HG02763 (cell line): ENCODE measurements at regions not wholly inside any gene's neighbourhood (a gene's known extent, or its start where the extent isn't known, plus 50 kb on each side); places are given as distances from the start of the nearest gene placed in this dataset.
A peak's percentile ranks its signal among the peaks of the same experiment; 100 is the strongest.

Experiments
- ATAC-seq: cut with Tn5 transposase; IDR thresholded peaks from one replicate; pipeline ENCODE4 v1.9.1; 2021; ENCODE audit warnings: mild to moderate bottlenecking, moderate library complexity; ENCODE audit not compliant: unreplicated experiment

- no peak for ATAC-seq
Measured at GRCh38 chr12:93100610-93101009, 171.5 kb upstream of the EEA1 start.

GRCh38 chr12:93101367-93101766, 172.3 kb upstream of the EEA1 start:
- no peak for ATAC-seq

GRCh38 chr12:93102312-93102711, 173.2 kb upstream of the EEA1 start:
- no peak for ATAC-seq

GRCh38 chr12:93102744-93103143, 173.6 kb upstream of the EEA1 start:
- no peak for ATAC-seq

- ATAC-seq: no peak
Measured at GRCh38 chr12:93103154-93103553, 174.1 kb upstream of the EEA1 start.

- ATAC-seq: no peak
Measured at GRCh38 chr12:93104535-93104934, 175.4 kb upstream of the EEA1 start.

GRCh38 chr12:93106910-93107309, 177.8 kb upstream of the EEA1 start:
- ATAC-seq: no peak

GRCh38 chr12:93107514-93108312, 178.6 kb upstream of the EEA1 start:
- no peak for ATAC-seq

GRCh38 chr12:93108985-93109384, 179.9 kb upstream of the EEA1 start:
- no peak for ATAC-seq

- ATAC-seq: no peak
Measured at GRCh38 chr12:93109551-93110203, 180.6 kb upstream of the EEA1 start.

- ATAC-seq: no peak
Measured at GRCh38 chr12:93111773-93112172, 182.7 kb upstream of the EEA1 start.

GRCh38 chr12:93113317-93114006, 184.4 kb upstream of the EEA1 start:
- no peak for ATAC-seq

GRCh38 chr12:93115198-93115601, 186.1 kb upstream of the EEA1 start:
- ATAC-seq: no peak

- ATAC-seq: no peak
Measured at GRCh38 chr12:93115646-93116045, 186.6 kb upstream of the EEA1 start.

GRCh38 chr12:93116632-93117031, 187.5 kb upstream of the EEA1 start:
- no peak for ATAC-seq

- no peak for ATAC-seq
Measured at GRCh38 chr12:93121729-93122488, 192.8 kb upstream of the EEA1 start.

- ATAC-seq: no peak
Measured at GRCh38 chr12:93122569-93123091, 193.5 kb upstream of the EEA1 start.

- ATAC-seq: no peak
Measured at GRCh38 chr12:93125126-93125525, 196.0 kb upstream of the EEA1 start.

GRCh38 chr12:93126069-93126474, 197.0 kb upstream of the EEA1 start:
- peak; percentile 44 for ATAC-seq

- ATAC-seq: no peak
Measured at GRCh38 chr12:93127107-93127560, 198.0 kb upstream of the EEA1 start.
